ENCODE measurements at regions not wholly inside any gene's neighbourhood (a gene's known extent, or its start where the extent isn't known, plus 50 kb on each side); places are given as distances from the start of the nearest gene placed in this dataset.

- FAIRE-seq, result no peak
Measured at GRCh38 chr13:74930402-74931165, 551.4 kb downstream of the TBC1D4 start.

DNA sequence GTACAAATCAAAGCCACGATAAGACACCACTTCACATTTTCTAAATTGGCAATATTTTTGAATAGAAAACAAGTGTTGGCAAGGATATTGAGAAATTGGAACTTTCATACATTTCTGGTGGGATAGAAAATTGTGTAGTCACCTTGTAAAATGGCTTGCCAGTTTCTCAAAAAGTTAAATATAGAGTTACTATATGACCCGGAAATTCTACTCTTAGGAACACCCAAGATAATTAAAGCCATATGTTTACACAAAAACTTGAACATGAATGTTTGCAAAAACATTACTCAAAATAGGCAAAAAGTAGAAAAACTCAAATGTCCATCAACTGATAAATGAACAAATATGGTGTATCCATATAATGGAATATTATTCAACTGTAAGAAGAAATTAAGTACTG is 552.5 kb downstream of the TBC1D4 start:
- FAIRE-seq, result no peak

- FAIRE-seq, result no peak
Measured at GRCh38 chr13:74927823-74928222, 554.1 kb downstream of the TBC1D4 start.

GRCh38 chr13:74922963-74923362 is 559.0 kb downstream of the TBC1D4 start:
- FAIRE-seq, result no peak

DNA sequence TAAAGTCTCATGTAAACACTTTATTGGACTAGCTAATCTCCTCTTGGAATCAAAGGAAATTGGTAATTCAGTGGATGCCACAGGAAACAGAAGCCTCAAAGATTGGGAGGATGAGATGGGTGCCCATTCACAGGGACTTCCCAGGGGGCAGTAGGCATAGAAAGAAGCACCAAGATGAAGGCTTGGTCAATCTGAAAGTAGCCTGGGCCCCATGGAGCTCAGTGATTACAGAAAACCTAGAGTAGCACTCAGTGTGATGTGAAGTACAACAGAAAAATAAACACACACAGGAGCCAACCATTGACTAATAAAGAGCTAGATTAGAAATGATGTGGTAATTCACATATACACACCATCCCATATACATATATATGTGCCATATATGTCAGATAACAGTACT is 560.6 kb downstream of the TBC1D4 start:
- FAIRE-seq, result no peak

DNA sequence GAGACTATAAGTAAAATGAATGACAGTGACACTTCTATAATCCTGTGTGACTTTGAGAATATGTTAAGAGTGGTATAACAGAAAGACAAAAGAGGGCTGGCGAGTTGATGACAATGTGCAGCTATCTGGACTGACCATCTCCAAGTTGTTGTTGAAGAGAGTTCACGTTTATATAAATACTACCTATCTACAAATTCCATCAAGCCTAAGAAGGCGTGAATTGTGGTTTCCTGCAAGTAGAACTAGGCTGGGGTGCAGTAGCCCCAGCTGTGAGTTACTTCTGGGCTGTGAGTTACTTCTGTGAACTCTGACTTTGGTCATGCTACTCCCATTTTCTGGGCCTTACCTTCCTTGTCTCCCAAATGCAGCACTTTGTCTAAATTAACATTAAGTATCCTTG is 561.0 kb downstream of the TBC1D4 start:
- no peak for FAIRE-seq

DNA sequence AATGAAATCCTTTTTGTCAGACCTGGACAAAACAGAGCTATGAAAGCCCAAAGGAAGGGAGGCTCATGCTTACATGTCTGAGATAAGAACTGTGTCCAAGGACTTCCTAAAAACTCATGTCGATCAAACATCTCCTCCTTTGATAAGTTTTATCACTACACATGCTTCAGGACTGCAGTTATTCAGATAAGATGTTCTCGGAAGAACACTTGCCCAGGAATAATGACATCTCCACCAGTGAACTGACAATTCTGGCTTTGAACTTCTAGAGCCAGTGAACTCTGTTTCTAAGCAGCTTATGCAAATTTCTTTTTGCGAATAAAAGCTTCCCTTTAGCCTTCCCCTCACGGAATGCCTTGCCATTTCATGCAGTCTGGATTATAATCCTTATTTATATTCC is 561.6 kb downstream of the TBC1D4 start:
- no peak for FAIRE-seq

GRCh38 chr13:74919914-74920313 is 562.1 kb downstream of the TBC1D4 start:
- FAIRE-seq, result no peak

- FAIRE-seq, result no peak
Measured at GRCh38 chr13:74912898-74913297, 569.1 kb downstream of the TBC1D4 start.

DNA sequence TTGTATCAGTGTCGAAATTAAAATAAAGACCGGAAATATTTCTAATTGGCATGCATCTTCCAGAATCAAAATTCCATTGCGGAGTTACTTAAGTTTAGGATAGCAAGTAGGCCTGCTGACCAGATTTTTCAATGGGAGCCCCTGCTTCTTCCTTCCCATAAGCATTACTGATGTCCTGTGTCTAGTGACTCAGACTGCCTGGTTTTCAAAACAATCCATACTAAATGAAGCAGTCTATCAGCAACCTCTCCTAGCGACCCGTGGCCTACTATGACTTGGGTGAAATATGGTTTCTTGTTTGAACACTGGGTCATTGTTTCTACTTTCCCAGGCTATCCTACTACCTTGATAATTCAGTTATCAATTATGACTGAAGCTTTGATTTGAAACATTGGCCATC is 571.6 kb downstream of the TBC1D4 start:
- no peak for FAIRE-seq

- FAIRE-seq, result no peak
Measured at GRCh38 chr13:74907788-74908187, 574.2 kb downstream of the TBC1D4 start.

GRCh38 chr13:74904556-74904955 is 577.4 kb downstream of the TBC1D4 start:
- no peak for FAIRE-seq

DNA sequence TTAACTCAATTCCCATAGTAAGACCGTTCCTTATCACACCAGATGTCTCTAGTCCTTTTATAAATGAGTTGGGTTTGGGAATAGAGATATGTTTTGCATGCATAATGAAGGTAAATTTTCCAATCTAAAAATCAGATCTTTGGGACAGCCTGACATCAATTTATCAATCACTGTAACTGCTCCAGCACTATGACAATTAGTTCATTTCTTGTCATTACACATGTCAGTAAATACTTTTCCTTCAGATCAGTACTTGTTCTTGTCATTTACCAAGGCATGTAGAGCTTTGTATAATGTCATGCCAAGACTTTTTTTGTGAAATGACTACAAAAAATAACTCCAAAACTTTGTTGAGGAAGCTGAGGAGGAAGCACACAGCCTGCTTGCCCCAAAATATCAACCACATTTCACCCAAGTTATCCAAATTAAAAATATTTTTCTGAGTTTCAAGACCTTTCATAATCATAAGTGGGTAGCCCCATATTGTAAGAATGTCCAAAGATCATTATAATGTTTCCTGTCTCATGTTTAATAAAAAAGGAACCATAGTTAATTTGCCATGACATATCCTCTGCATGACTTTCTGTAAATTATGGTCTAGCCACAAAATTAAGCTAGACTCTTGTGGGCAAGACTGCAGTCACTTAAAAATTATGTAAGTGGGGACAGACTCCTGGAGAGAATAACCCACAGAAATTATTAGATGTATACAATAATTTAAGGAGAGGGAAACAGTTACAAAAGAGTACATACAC is 586.8 kb downstream of the TBC1D4 start:
- FAIRE-seq, result no peak

DNA sequence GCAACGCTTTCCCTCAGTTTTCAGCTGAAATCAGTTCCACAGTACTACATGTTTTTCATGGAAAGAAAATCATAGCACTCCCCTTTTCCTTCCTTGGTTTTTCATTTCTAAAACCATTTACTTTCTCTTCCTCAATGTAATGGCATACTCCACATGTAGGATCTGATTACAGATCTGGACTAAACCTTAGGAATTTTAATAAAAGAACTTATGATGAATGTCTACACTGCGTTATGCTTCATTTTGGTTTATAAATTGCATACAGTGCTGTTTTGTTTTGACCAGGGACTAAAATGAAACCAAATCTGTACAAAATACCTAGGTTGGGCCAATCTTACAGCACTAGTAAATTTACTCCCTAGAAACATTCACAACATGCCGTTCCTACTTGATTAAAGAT is 589.9 kb downstream of the TBC1D4 start:
- FAIRE-seq, result no peak

GRCh38 chr13:74891610-74892009 is 590.4 kb downstream of the TBC1D4 start:
- FAIRE-seq, result no peak

GRCh38 chr13:74889321-74889720 is 592.6 kb downstream of the TBC1D4 start:
- FAIRE-seq, result no peak

DNA sequence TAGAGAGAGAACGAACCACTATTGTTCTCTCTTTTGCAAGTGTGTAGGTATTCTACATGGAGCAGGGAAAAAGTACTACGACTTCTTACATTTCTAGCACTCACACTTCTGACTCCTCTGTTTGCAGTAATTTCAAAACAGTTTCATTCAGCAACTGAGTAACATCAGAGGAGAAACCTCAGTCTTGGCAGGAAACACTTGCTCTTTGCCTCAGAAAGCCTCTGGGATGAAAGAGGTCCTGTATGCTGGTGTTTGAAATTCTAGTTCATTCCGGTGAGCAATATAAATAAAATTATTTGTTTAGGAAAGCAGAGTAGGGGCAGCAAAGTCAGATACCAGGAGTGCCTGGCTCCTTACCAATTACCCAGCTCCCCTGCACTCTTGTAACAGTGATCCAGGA is 595.5 kb downstream of the TBC1D4 start:
- FAIRE-seq, result no peak

DNA sequence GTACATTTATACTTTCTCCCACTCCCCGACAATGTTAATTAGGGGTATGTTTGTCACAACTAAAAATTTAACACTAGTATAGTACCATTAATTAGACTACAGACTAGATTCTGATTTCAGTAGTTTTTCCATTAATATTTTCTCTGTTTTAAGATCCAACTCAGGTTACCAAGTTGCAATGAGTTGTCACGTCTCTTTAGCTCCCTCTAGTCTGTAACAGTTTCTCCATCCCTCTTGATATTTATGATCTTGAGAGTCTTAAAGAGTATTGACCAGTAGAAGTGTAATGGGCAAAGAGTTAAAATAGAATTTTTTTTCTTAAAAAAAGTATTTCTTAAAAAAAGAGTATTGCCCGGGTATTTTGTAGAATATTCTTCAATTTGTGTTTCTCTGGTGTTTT is 598.1 kb downstream of the TBC1D4 start:
- no peak for FAIRE-seq

GRCh38 chr13:74871369-74872070 is 610.4 kb downstream of the TBC1D4 start:
- no peak for FAIRE-seq

DNA sequence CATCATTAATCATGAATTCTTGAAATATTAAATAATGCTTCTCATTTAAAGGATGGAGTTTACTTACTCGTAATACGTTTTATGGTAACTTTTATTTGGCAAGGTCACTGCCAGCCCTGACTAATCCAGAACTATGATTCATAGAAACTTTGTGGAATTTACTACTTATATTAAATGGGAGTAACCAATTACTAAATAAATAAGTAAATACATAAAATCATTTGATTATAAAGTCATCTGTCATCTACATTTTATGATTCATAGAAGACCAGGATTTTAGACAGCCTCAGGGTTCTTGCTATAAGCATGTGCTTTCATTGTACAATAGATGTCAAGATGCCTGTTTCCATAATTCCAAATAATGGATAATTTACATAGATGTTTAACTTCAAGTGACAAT is 611.1 kb downstream of the TBC1D4 start:
- FAIRE-seq, result no peak

DNA sequence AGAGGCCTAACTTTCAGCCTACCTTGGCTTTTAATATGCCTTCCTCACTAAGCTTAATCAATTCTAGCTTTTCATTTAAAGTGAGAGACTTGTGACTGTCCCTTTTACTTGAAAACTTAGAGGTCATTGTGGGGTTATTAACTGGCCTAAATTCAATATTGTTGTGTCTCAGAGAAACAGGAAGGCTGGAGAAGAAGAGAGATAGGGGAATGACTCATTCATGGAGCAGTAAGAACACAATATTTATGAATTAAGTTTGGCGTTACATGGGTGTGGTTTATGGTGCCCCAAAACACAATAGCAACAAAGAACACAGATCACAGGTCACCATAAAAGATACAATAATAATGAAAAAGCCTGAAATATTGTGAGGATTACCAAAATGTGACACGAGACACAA is 612.1 kb downstream of the TBC1D4 start:
- FAIRE-seq, result no peak

DNA sequence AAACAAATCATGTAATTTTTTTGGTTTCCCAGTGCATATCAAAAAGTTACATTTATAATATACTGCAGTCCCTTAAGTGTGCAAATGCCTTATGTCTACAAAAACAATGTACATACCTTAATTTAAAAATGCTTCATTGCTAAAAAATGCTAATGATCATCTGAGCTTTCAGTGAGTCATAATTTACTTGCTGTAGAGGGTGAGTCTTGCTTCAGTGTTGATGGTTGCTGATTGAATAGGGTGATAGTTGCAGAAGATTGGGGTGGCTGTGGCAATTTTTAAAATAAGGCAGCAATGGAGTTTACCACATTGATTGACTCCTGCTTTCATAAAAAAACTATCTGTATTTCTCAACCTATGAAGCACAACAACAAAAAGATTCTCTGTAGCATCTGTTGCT is 613.9 kb downstream of the TBC1D4 start:
- no peak for FAIRE-seq

GRCh38 chr13:74867460-74867859 is 614.5 kb downstream of the TBC1D4 start:
- FAIRE-seq, result no peak

DNA sequence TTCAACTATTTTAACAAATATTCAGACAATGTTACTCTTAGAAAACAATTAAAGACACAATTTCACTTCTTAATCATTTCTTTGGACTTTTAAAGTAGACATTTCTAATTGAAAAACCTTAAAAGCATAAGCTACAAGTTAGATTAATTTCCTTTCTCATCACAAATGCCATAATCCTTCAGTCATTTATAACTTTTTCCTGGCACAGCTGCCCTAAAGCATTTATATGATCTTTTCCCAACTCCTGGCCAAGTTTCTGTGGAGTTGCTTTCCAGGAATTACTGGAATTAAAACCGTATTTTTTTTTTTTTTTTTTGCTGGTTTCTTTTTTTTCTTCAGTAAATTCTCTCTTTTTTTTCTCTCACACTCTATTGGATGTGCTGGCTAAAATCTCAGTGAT is 615.9 kb downstream of the TBC1D4 start:
- no peak for FAIRE-seq

Data from colon (tissue), 2 donors.